ENCODE measurements at regions not wholly inside any gene's neighbourhood (a gene's known extent, or its start where the extent isn't known, plus 50 kb on each side); places are given as distances from the start of the nearest gene placed in this dataset.
A peak's percentile ranks its signal among the peaks of the same experiment; 100 is the strongest.

DNA sequence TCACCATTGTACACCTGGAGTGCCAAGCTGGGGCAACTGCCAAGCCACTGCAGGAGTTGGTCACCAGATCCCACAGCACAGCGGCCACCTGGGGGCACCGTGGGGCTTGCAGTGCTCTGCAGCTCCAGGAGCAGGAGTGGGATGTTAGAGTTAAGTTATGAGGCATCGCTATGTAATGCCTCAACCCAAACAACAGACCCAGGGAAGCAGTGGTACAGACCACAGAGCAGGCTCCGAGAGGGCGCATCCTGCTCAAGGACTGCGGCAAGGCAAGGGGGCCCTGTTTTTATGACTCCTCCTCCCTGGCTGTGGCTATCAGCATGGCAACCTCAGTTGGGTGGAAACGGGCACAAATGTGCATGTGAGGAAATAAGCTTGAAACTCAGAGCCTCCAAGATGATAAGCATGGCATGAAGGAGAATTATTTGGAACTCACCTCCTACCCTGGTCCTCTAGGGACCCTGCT is 63.1 kb downstream of the ARL6IP4 start (continued):
- TF ChIP-seq, protein P1, sequence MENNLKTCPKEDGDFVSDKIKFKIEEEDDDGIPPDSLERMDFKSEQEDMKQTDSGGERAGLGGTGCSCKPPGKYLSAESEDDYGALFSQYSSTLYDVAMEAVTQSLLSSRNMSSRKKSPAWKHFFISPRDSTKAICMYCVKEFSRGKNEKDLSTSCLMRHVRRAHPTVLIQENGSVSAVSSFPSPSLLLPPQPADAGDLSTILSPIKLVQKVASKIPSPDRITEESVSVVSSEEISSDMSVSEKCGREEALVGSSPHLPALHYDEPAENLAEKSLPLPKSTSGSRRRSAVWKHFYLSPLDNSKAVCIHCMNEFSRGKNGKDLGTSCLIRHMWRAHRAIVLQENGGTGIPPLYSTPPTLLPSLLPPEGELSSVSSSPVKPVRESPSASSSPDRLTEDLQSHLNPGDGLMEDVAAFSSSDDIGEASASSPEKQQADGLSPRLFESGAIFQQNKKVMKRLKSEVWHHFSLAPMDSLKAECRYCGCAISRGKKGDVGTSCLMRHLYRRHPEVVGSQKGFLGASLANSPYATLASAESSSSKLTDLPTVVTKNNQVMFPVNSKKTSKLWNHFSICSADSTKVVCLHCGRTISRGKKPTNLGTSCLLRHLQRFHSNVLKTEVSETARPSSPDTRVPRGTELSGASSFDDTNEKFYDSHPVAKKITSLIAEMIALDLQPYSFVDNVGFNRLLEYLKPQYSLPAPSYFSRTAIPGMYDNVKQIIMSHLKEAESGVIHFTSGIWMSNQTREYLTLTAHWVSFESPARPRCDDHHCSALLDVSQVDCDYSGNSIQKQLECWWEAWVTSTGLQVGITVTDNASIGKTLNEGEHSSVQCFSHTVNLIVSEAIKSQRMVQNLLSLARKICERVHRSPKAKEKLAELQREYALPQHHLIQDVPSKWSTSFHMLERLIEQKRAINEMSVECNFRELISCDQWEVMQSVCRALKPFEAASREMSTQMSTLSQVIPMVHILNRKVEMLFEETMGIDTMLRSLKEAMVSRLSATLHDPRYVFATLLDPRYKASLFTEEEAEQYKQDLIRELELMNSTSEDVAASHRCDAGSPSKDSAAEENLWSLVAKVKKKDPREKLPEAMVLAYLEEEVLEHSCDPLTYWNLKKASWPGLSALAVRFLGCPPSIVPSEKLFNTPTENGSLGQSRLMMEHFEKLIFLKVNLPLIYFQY (CRISPR knock-in tag; IDR thresholded peaks at IDR 0.05; ENCODE audit: borderline replicate concordance): 0 out of 2 replicates have a peak, but pooled peaks have one; percentile 54
- TF ChIP-seq ZNF33B (CRISPR knock-in tag; IDR thresholded peaks at IDR 0.05): no peak
- no peak for TF ChIP-seq CENPX (CRISPR knock-in tag; IDR thresholded peaks at IDR 0.05)
- no peak for TF ChIP-seq ZNF383 (CRISPR knock-in tag; IDR thresholded peaks at IDR 0.05; ENCODE audit: borderline replicate concordance)
- TF ChIP-seq, protein P2, sequence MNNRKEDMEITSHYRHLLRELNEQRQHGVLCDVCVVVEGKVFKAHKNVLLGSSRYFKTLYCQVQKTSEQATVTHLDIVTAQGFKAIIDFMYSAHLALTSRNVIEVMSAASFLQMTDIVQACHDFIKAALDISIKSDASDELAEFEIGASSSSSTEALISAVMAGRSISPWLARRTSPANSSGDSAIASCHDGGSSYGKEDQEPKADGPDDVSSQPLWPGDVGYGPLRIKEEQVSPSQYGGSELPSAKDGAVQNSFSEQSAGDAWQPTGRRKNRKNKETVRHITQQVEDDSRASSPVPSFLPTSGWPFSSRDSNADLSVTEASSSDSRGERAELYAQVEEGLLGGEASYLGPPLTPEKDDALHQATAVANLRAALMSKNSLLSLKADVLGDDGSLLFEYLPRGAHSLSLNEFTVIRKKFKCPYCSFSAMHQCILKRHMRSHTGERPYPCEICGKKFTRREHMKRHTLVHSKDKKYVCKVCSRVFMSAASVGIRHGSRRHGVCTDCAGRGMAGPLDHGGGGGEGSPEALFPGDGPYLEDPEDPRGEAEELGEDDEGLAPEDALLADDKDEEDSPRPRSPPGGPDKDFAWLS (CRISPR knock-in tag; IDR thresholded peaks at IDR 0.05; ENCODE audit: borderline replicate concordance): no peak
- peak; percentile 97 for TF ChIP-seq STAG1 (CRISPR knock-in tag; IDR thresholded peaks at IDR 0.05)
- TF ChIP-seq GATAD2A (CRISPR knock-in tag; IDR thresholded peaks at IDR 0.05): peak; percentile 59
- TF ChIP-seq, protein P3, sequence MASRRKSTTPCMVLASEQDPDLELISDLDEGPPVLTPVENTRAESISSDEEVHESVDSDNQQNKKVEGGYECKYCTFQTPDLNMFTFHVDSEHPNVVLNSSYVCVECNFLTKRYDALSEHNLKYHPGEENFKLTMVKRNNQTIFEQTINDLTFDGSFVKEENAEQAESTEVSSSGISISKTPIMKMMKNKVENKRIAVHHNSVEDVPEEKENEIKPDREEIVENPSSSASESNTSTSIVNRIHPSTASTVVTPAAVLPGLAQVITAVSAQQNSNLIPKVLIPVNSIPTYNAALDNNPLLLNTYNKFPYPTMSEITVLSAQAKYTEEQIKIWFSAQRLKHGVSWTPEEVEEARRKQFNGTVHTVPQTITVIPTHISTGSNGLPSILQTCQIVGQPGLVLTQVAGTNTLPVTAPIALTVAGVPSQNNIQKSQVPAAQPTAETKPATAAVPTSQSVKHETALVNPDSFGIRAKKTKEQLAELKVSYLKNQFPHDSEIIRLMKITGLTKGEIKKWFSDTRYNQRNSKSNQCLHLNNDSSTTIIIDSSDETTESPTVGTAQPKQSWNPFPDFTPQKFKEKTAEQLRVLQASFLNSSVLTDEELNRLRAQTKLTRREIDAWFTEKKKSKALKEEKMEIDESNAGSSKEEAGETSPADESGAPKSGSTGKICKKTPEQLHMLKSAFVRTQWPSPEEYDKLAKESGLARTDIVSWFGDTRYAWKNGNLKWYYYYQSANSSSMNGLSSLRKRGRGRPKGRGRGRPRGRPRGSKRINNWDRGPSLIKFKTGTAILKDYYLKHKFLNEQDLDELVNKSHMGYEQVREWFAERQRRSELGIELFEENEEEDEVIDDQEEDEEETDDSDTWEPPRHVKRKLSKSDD (CRISPR knock-in tag; IDR thresholded peaks at IDR 0.05; ENCODE audit: low read depth): no peak
- no peak for TF ChIP-seq ZNF775 (CRISPR knock-in tag; IDR thresholded peaks at IDR 0.05; ENCODE audit: borderline replicate concordance)
- TF ChIP-seq ZBTB42 (CRISPR knock-in tag; IDR thresholded peaks at IDR 0.05): no peak
- TF ChIP-seq ZNF143 (CRISPR knock-in tag; IDR thresholded peaks at IDR 0.05): no peak
- TF ChIP-seq, protein P4, sequence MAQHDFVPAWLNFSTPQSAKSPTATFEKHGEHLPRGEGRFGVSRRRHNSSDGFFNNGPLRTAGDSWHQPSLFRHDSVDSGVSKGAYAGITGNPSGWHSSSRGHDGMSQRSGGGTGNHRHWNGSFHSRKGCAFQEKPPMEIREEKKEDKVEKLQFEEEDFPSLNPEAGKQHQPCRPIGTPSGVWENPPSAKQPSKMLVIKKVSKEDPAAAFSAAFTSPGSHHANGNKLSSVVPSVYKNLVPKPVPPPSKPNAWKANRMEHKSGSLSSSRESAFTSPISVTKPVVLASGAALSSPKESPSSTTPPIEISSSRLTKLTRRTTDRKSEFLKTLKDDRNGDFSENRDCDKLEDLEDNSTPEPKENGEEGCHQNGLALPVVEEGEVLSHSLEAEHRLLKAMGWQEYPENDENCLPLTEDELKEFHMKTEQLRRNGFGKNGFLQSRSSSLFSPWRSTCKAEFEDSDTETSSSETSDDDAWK (CRISPR knock-in tag; IDR thresholded peaks at IDR 0.05): no peak
- no peak for TF ChIP-seq ZNF12 (CRISPR knock-in tag; IDR thresholded peaks at IDR 0.05)
- TF ChIP-seq, protein P5, sequence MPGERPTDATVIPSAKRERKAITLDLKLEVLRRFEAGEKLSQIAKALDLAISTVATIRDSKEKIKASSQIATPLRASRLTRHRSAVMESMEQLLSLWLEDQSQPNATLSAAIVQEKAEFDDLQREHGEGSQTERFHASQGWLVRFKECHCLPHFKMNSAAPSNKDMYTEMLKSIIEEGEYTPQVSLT (CRISPR knock-in tag; IDR thresholded peaks at IDR 0.05; ENCODE audit: borderline replicate concordance, low read depth): no peak
- peak in 1 of 2 experiments; percentile 51; a peak in 1 of 4 replicates for TF ChIP-seq KLF16 (CRISPR knock-in tag; IDR thresholded peaks at IDR 0.05)
- TF ChIP-seq IRF2 (CRISPR knock-in tag; IDR thresholded peaks at IDR 0.05): no peak
- TF ChIP-seq, protein P6, sequence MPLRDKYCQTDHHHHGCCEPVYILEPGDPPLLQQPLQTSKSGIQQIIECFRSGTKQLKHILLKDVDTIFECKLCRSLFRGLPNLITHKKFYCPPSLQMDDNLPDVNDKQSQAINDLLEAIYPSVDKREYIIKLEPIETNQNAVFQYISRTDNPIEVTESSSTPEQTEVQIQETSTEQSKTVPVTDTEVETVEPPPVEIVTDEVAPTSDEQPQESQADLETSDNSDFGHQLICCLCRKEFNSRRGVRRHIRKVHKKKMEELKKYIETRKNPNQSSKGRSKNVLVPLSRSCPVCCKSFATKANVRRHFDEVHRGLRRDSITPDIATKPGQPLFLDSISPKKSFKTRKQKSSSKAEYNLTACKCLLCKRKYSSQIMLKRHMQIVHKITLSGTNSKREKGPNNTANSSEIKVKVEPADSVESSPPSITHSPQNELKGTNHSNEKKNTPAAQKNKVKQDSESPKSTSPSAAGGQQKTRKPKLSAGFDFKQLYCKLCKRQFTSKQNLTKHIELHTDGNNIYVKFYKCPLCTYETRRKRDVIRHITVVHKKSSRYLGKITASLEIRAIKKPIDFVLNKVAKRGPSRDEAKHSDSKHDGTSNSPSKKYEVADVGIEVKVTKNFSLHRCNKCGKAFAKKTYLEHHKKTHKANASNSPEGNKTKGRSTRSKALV (CRISPR knock-in tag; IDR thresholded peaks at IDR 0.05): no peak
- no peak for TF ChIP-seq RBAK (CRISPR knock-in tag; IDR thresholded peaks at IDR 0.05)

Data from HepG2 (cell line).